GM23338 (cell line): ENCODE measurements at regions not wholly inside any gene's neighbourhood (a gene's known extent, or its start where the extent isn't known, plus 50 kb on each side); places are given as distances from the start of the nearest gene placed in this dataset.

ENCODE experiments used
- ATAC-seq: fragments of 200-7000 bp; cut with Tn5 transposase; 3 replicates; pipeline ENCODE4 v1.9.1; 2020
- DNase-seq: peaks from one replicate; pipeline ENCODE4 v3.0.0-alpha.2; 2015; ENCODE audit warnings: low spot score
- H2AFZ ChIP-seq: fragments of 200-600 bp; sonication (generic); 2 replicates; pipeline ENCODE4 v1.8.0; 2016; ENCODE audit warnings: antibody characterized with exemption, mild to moderate bottlenecking, moderate library complexity
- H3F3A ChIP-seq: fragments of 200-600 bp; sonication (generic); replicated peaks from 2 replicates; pipeline ENCODE4 v1.8.0; 2017; ENCODE audit warnings: antibody characterized with exemption, mixed run types, low read depth
- H3K27ac ChIP-seq: fragments of 200-600 bp; sonication (generic); 2 replicates; pipeline ENCODE4 v1.6.1; 2016; ENCODE audit warnings: low read depth
- H3K27me3 ChIP-seq: fragments of 200-600 bp; sonication (generic); 2 replicates; pipeline ENCODE4 v1.8.0; 2016; ENCODE audit warnings: mild to moderate bottlenecking, mixed run types, moderate library complexity; ENCODE audit not compliant: insufficient read depth
- H3K36me3 ChIP-seq: fragments of 200-600 bp; sonication (generic); 2 replicates; pipeline ENCODE4 v1.8.0; 2016; ENCODE audit warnings: mild to moderate bottlenecking; ENCODE audit not compliant: insufficient read depth
- H3K4me1 ChIP-seq: fragments of 200-600 bp; sonication (generic); 2 replicates; pipeline ENCODE4 v1.8.0; 2016; ENCODE audit warnings: mild to moderate bottlenecking, moderate library complexity; ENCODE audit not compliant: insufficient read depth
- H3K4me2 ChIP-seq: fragments of 200-600 bp; sonication (generic); 2 replicates; pipeline ENCODE4 v1.7.1; 2017; ENCODE audit warnings: mixed run types
- H3K4me3 ChIP-seq: fragments of 200-600 bp; sonication (generic); 2 replicates; pipeline ENCODE4 v1.6.1; 2016; ENCODE audit warnings: mixed run types
- H3K79me2 ChIP-seq: fragments of 200-600 bp; sonication (generic); replicated peaks from 2 replicates; pipeline ENCODE4 v1.8.0; 2017; ENCODE audit warnings: mild to moderate bottlenecking; ENCODE audit not compliant: insufficient read depth
- H3K9me2 ChIP-seq: fragments of 200-600 bp; sonication (generic); 2 replicates; pipeline ENCODE4 v1.8.0; 2017; ENCODE audit not compliant: insufficient read depth
- H4K20me1 ChIP-seq: fragments of 200-600 bp; sonication (generic); replicated peaks from 2 replicates; pipeline ENCODE4 v1.8.0; 2017; ENCODE audit warnings: mild to moderate bottlenecking; ENCODE audit not compliant: insufficient read depth
- H3K27ac Mint-ChIP-seq: 2 replicates; pipeline ENCODE4 v1.8.0; 2020; ENCODE audit warnings: inconsistent platforms, mild to moderate bottlenecking, moderate library complexity, mixed read lengths
- H3K27me3 Mint-ChIP-seq: 3 replicates; pipeline ENCODE4 v1.8.0; 2022; ENCODE audit warnings: low read depth, mild to moderate bottlenecking, moderate library complexity, mixed read lengths, inconsistent platforms; ENCODE audit not compliant: insufficient read depth, poor library complexity
- H3K36me3 Mint-ChIP-seq: 3 replicates; pipeline ENCODE4 v1.8.0; 2021; ENCODE audit warnings: low read depth, mild to moderate bottlenecking, inconsistent platforms, moderate library complexity, mixed read lengths
- H3K4me1 Mint-ChIP-seq: 3 replicates; pipeline ENCODE4 v1.8.0; 2020; ENCODE audit warnings: mild to moderate bottlenecking, inconsistent platforms, mixed read lengths
- H3K4me3 Mint-ChIP-seq: 3 replicates; pipeline ENCODE4 v1.8.0; 2021; ENCODE audit warnings: moderate library complexity, mild to moderate bottlenecking, inconsistent platforms, mixed read lengths
- H3K9me3 Mint-ChIP-seq: 3 replicates; pipeline ENCODE4 v1.8.0; 2020; ENCODE audit warnings: moderate library complexity, mild to moderate bottlenecking, inconsistent platforms, mixed read lengths
- ETS1 ChIP-seq: IDR thresholded peaks from 2 replicates; pipeline ENCODE4 v1.6.1; 2016; ENCODE audit warnings: antibody characterized with exemption
- EZH2 ChIP-seq: fragments of 200-600 bp; sonication (generic); IDR thresholded peaks from one replicate; pipeline ENCODE4 v1.8.0; 2017; ENCODE audit warnings: antibody characterized with exemption, mild to moderate bottlenecking, low read depth; ENCODE audit not compliant: unreplicated experiment
- JUNB ChIP-seq: IDR thresholded peaks from one replicate; pipeline ENCODE4 v1.6.1; 2016; ENCODE audit warnings: antibody characterized with exemption; ENCODE audit not compliant: unreplicated experiment
- NANOG ChIP-seq: IDR thresholded peaks from 2 replicates; pipeline ENCODE4 v1.6.1; 2016; ENCODE audit warnings: antibody characterized with exemption, borderline replicate concordance
- POLR2AphosphoS5 ChIP-seq: IDR thresholded peaks from 2 replicates; pipeline ENCODE4 v1.6.1; 2016; ENCODE audit warnings: antibody characterized with exemption, low read depth
- STAT1 ChIP-seq: IDR thresholded peaks from one replicate; pipeline ENCODE4 v1.6.1; 2016; ENCODE audit warnings: antibody characterized with exemption; ENCODE audit not compliant: unreplicated experiment
- ZNF114 ChIP-seq: fragments of 250-450 bp; sonication (Bioruptor Pico); IDR thresholded peaks from 2 replicates; pipeline ENCODE4 v1.5.0; 2020; ENCODE audit warnings: mild to moderate bottlenecking, moderate library complexity
- ZNF331 ChIP-seq: fragments of 250-450 bp; sonication (Bioruptor Pico); IDR thresholded peaks from 2 replicates; pipeline ENCODE4 v1.5.0; 2020; ENCODE audit warnings: low read depth, mild to moderate bottlenecking, moderate library complexity
- TF ChIP-seq, protein P1 (sequence below), 2 experiments: fragments of 200-600 bp in 1 of 2; sonication (generic) in 1 of 2; conservative IDR thresholded peaks; 2 replicates each; pipeline versions ENCODE4 v1.5.1 to v1.6.1; 2016 to 2017; ENCODE audit warnings: antibody characterized with exemption in 2 of 2, low read depth in 2 of 2, mild to moderate bottlenecking in 2 of 2, moderate library complexity in 1 of 2
- TF ChIP-seq, protein P2 (sequence below): IDR thresholded peaks from one replicate; pipeline ENCODE4 v1.6.1; 2018; ENCODE audit warnings: antibody characterized with exemption; ENCODE audit not compliant: unreplicated experiment

DNA sequence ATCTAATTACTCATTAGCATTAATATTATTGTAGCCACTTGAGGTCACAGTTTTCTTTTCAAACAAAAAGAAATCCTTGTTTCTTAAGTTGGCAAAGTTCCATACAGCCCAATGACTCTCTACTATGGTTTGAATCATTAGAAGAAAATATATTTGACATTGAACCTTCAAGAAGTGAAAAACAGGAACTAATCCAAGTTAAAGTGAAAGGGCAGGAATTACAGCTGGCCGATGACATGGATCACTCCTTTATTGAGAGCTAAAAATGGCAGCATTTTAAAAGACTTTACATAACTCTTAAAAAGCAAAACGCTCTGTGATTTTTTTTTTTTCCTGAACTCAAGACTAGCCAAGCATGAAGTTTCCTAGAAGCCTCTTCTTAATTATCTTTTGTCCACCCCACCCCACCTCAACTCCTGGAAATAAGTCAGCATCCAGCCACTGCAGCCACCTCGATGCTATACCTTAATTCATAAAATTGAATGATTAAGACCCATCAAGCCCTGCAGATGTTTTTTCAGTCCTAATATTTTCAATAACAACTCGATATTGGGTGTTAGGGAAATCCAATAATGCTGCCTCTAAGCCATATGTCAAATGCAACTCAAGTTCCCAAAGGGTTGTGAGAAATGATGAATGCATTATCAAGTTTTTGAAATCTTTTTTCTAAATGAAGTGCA, 323.1 kb downstream of the HHIPL2 start (continued):
- TF ChIP-seq, protein P1, sequence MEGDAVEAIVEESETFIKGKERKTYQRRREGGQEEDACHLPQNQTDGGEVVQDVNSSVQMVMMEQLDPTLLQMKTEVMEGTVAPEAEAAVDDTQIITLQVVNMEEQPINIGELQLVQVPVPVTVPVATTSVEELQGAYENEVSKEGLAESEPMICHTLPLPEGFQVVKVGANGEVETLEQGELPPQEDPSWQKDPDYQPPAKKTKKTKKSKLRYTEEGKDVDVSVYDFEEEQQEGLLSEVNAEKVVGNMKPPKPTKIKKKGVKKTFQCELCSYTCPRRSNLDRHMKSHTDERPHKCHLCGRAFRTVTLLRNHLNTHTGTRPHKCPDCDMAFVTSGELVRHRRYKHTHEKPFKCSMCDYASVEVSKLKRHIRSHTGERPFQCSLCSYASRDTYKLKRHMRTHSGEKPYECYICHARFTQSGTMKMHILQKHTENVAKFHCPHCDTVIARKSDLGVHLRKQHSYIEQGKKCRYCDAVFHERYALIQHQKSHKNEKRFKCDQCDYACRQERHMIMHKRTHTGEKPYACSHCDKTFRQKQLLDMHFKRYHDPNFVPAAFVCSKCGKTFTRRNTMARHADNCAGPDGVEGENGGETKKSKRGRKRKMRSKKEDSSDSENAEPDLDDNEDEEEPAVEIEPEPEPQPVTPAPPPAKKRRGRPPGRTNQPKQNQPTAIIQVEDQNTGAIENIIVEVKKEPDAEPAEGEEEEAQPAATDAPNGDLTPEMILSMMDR (conservative IDR thresholded peaks at IDR 0.05; ENCODE audit: low read depth in 2 of 2), result no peak
- TF ChIP-seq ZNF114 (CRISPR knock-in tag) (no peak), ETS1 (no peak), EZH2 (no peak)

DNA sequence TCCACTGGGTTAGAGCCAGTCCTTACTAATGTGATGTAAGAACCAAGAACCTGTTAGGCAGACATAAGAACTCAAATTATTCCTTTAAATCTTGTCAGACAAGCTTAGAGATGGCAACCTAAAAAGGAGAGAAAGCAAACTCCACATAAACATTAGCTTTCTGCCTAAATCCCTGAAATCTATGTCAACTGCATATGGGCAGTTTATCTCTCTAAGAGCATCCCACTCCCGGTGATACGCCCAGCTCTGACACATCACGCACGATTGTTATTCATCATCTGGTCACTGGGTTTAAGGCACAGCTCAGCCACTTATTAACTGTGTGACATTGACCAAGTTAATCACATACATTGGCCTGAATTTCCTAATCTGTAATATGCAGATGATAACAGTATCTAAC, 323.7 kb downstream of the HHIPL2 start:
- ATAC-seq (no peak), DNase-seq (no peak)
- Histone ChIP-seq H3K9me2 (peaks cover 7% of the 10 kb centered on the region; the same call in 1 of the 2 replicates), H3K4me1 (no peaks in the 10 kb centered on the region; the same call in 1 of the 2 replicates), H4K20me1 (no peaks in the 10 kb centered on the region), H2AFZ (no peak overlapping the region), H3K4me3 (no peak overlapping the region), H3F3A (no peaks in the 10 kb centered on the region), H3K36me3 (no peaks in the 10 kb centered on the region), H3K27me3 (no peaks in the 10 kb centered on the region), H3K4me2 (no peak overlapping the region), H3K27ac (no peak overlapping the region), H3K79me2 (no peaks in the 10 kb centered on the region)
- peaks cover 1% of the 10 kb centered on the region for H3K27me3 Mint-ChIP-seq
- H3K36me3 Mint-ChIP-seq, result peaks cover 25% of the 10 kb centered on the region
- no peak overlapping the region for H3K27ac Mint-ChIP-seq
- peaks cover 4% of the 10 kb centered on the region; the same call in 2 of the 3 replicates for H3K4me1 Mint-ChIP-seq
- H3K4me3 Mint-ChIP-seq, result no peak overlapping the region
- H3K9me3 Mint-ChIP-seq, result peaks cover 27% of the 10 kb centered on the region
- TF ChIP-seq EZH2 (no peak), ETS1 (no peak), STAT1 (no peak), ZNF331 (CRISPR knock-in tag) (no peak), NANOG (no peak), JUNB (no peak), POLR2AphosphoS5 (no peak)
- TF ChIP-seq, protein P1 (conservative IDR thresholded peaks at IDR 0.05; ENCODE audit: low read depth in 2 of 2), result no peak
- TF ChIP-seq, protein P2, sequence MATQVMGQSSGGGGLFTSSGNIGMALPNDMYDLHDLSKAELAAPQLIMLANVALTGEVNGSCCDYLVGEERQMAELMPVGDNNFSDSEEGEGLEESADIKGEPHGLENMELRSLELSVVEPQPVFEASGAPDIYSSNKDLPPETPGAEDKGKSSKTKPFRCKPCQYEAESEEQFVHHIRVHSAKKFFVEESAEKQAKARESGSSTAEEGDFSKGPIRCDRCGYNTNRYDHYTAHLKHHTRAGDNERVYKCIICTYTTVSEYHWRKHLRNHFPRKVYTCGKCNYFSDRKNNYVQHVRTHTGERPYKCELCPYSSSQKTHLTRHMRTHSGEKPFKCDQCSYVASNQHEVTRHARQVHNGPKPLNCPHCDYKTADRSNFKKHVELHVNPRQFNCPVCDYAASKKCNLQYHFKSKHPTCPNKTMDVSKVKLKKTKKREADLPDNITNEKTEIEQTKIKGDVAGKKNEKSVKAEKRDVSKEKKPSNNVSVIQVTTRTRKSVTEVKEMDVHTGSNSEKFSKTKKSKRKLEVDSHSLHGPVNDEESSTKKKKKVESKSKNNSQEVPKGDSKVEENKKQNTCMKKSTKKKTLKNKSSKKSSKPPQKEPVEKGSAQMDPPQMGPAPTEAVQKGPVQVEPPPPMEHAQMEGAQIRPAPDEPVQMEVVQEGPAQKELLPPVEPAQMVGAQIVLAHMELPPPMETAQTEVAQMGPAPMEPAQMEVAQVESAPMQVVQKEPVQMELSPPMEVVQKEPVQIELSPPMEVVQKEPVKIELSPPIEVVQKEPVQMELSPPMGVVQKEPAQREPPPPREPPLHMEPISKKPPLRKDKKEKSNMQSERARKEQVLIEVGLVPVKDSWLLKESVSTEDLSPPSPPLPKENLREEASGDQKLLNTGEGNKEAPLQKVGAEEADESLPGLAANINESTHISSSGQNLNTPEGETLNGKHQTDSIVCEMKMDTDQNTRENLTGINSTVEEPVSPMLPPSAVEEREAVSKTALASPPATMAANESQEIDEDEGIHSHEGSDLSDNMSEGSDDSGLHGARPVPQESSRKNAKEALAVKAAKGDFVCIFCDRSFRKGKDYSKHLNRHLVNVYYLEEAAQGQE, result no peak
